Neural cell (in vitro differentiated cells): ENCODE measurements at regions not wholly inside any gene's neighbourhood (a gene's known extent, or its start where the extent isn't known, plus 50 kb on each side); places are given as distances from the start of the nearest gene placed in this dataset.

Source experiments
- CTCF ChIP-seq: fragments of 450-650 bp; IDR thresholded peaks from 2 replicates; pipeline ENCODE4 v1.5.1; 2014; ENCODE audit warnings: antibody characterized with exemption, mild to moderate bottlenecking, moderate library complexity; ENCODE audit not compliant: poor library complexity, severe bottlenecking
- EZH2 ChIP-seq: fragments of 200-600, 300-800 bp; shearing (Covaris generic), sonication (generic); IDR thresholded peaks from 2 replicates; pipeline ENCODE4 v1.6.1; 2014; ENCODE audit warnings: antibody characterized with exemption, low read length, borderline replicate concordance, mild to moderate bottlenecking; ENCODE audit not compliant: insufficient read depth, poor library complexity, severe bottlenecking
- MXI1 ChIP-seq: fragments of 450-650 bp; conservative IDR thresholded peaks from 2 replicates; pipeline ENCODE4 v1.6.1; 2014; ENCODE audit warnings: antibody characterized with exemption, mild to moderate bottlenecking; ENCODE audit not compliant: poor library complexity, severe bottlenecking
- POLR2AphosphoS5 ChIP-seq: IDR thresholded peaks from 2 replicates; pipeline ENCODE4 v1.6.1; 2012
- TAF1 ChIP-seq: IDR thresholded peaks from 2 replicates; pipeline ENCODE4 v1.6.1; 2012; ENCODE audit warnings: low read depth

GRCh38 chr14:56498112-56498511, 81.5 kb upstream of the TMEM260 start:
- TF ChIP-seq CTCF (no peak), MXI1 (no peak), TAF1 (no peak), POLR2AphosphoS5 (no peak), EZH2 (no peak)
